OCI-LY3 (cell line): ENCODE measurements at regions not wholly inside any gene's neighbourhood (a gene's known extent, or its start where the extent isn't known, plus 50 kb on each side); places are given as distances from the start of the nearest gene placed in this dataset.

Experiments used
- CTCF ChIP-seq: fragments of 200-600, 300-600 bp; sonication (generic); IDR thresholded peaks from 2 replicates; pipeline ENCODE4 v1.5.1; 2014; ENCODE audit warnings: antibody characterized with exemption, low read length, low read depth
- EZH2phosphoT487 ChIP-seq: fragments of 200-600 bp; shearing (Covaris generic); IDR thresholded peaks from 2 replicates; pipeline ENCODE4 v1.6.1; 2018; ENCODE audit warnings: antibody characterized with exemption, mixed run types, low read depth

DNA sequence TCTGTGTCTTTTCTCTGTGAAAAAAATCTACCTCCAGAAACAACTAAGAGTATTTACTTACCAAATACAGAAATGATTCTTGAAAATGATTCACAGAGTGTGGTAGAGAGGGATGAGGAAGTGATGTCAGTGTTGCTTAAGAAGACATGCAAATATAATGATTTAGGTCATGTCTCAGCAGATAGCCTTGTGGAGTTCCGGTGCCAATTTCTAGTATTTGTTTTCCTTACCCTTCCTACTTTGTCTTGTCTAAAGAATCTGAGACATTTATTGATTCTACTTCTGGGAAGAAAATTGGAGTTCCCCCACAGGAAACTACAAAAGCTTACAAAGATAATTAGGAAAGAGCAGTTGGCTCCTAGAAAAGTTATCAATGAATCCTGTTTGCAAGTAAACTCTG is 68.8 kb downstream of the GJA1 start:
- TF ChIP-seq CTCF, result no peak
- TF ChIP-seq EZH2phosphoT487, result no peak
